NCI-H82 (cell line): ENCODE measurements at regions not wholly inside any gene's neighbourhood (a gene's known extent, or its start where the extent isn't known, plus 50 kb on each side); places are given as distances from the start of the nearest gene placed in this dataset.

ENCODE experiments used
- DNase-seq: peaks from one replicate; lab custom pipeline; 2025; lab: John Stamatoyannopoulos, UW

- DNase-seq: no peak
Observed at GRCh38 chrX:10047631-10048030, 80.5 kb downstream of the CLDN34 start.

- DNase-seq: no peak
Observed at GRCh38 chrX:10048076-10048475, 80.9 kb downstream of the CLDN34 start.

GRCh38 chrX:10048707-10049106, 81.5 kb downstream of the CLDN34 start:
- no peak for DNase-seq

- no peak for DNase-seq
Observed at GRCh38 chrX:10049236-10049635, 82.1 kb downstream of the CLDN34 start.

- DNase-seq: no peak
Observed at GRCh38 chrX:10050481-10050880, 83.3 kb downstream of the CLDN34 start.

- no peak for DNase-seq
Observed at GRCh38 chrX:10051866-10052480, 84.8 kb downstream of the CLDN34 start.

- no peak for DNase-seq
Observed at GRCh38 chrX:10052906-10053625, 85.9 kb downstream of the CLDN34 start.

GRCh38 chrX:10054396-10054795, 87.2 kb downstream of the CLDN34 start:
- DNase-seq: no peak

GRCh38 chrX:10055430-10055829, 88.3 kb downstream of the CLDN34 start:
- DNase-seq: no peak

GRCh38 chrX:10062352-10062751, 94.4 kb upstream of the CLCN4 start:
- no peak for DNase-seq

- DNase-seq: no peak
Observed at GRCh38 chrX:10062980-10063379, 93.8 kb upstream of the CLCN4 start.

GRCh38 chrX:10064736-10065135, 92.0 kb upstream of the CLCN4 start:
- DNase-seq: no peak

- no peak for DNase-seq
Observed at GRCh38 chrX:10070714-10071436, 85.9 kb upstream of the CLCN4 start.

- peak; percentile 2 for DNase-seq
Observed at GRCh38 chrX:10071451-10072144, 85.2 kb upstream of the CLCN4 start.

- DNase-seq: no peak
Observed at GRCh38 chrX:10072786-10073568, 83.8 kb upstream of the CLCN4 start.

GRCh38 chrX:10073671-10074070, 83.1 kb upstream of the CLCN4 start:
- no peak for DNase-seq

GRCh38 chrX:10074241-10074941, 82.4 kb upstream of the CLCN4 start:
- DNase-seq: no peak

- no peak for DNase-seq
Observed at GRCh38 chrX:10076765-10077164, 80.0 kb upstream of the CLCN4 start.

GRCh38 chrX:10077425-10078188, 79.2 kb upstream of the CLCN4 start:
- DNase-seq: no peak

GRCh38 chrX:10078266-10078665, 78.5 kb upstream of the CLCN4 start:
- no peak for DNase-seq
